Fibroblast of lung (primary cell): ENCODE measurements at regions not wholly inside any gene's neighbourhood (a gene's known extent, or its start where the extent isn't known, plus 50 kb on each side); places are given as distances from the start of the nearest gene placed in this dataset.

Experiments
- DNase-seq, 2 donors: peaks; one replicate each; pipeline versions ENCODE4 v3.0.0 to v3.0.0-alpha.2; 2010; ENCODE audit warnings: low read depth in 2 of 2
- H2AFZ ChIP-seq: 2 replicates; pipeline ENCODE4 v1.5.1; 2012; ENCODE audit warnings: low read length, control low read depth, inconsistent platforms
- H3K27ac ChIP-seq: 2 replicates; pipeline ENCODE4 v1.5.1; 2011; ENCODE audit warnings: low read length, control low read depth; ENCODE audit not compliant: insufficient read depth
- H3K27me3 ChIP-seq: 2 replicates; pipeline ENCODE4 v1.5.1; 2011; ENCODE audit warnings: mild to moderate bottlenecking, low read length; ENCODE audit not compliant: control insufficient read depth, insufficient read depth
- H3K36me3 ChIP-seq: 2 replicates; pipeline ENCODE4 v1.5.1; 2011; ENCODE audit warnings: low read length; ENCODE audit not compliant: control insufficient read depth, insufficient read depth
- H3K4me1 ChIP-seq: 2 replicates; pipeline ENCODE4 v1.5.1; 2011; ENCODE audit warnings: low read length; ENCODE audit not compliant: control insufficient read depth, insufficient read depth; ENCODE audit errors: extremely low read depth
- H3K4me2 ChIP-seq: 2 replicates; pipeline ENCODE4 v1.5.1; 2011; ENCODE audit warnings: low read length, control low read depth; ENCODE audit not compliant: insufficient read depth; ENCODE audit errors: extremely low read depth
- H3K4me3 ChIP-seq, 4 experiments: fragments of 200-600 bp in 1 of 4; sonication (generic) in 1 of 4; replicated peaks in 1 of 4; 2 replicates each; pipeline ENCODE4 v1.5.1; 2011 to 2016; ENCODE audit warnings: low read length in 4 of 4, low read depth in 3 of 4, mild to moderate bottlenecking in 3 of 4, control low read depth in 2 of 4, inconsistent platforms in 1 of 4, mixed read lengths in 1 of 4; ENCODE audit not compliant: insufficient read depth in 1 of 4; ENCODE audit errors: control extremely low read depth in 1 of 4
- H3K79me2 ChIP-seq: 2 replicates; pipeline ENCODE4 v1.5.1; 2012; ENCODE audit warnings: mild to moderate bottlenecking, low read length, inconsistent platforms; ENCODE audit not compliant: control insufficient read depth, insufficient read depth
- H3K9ac ChIP-seq: 2 replicates; pipeline ENCODE4 v1.5.1; 2011; ENCODE audit warnings: mild to moderate bottlenecking, low read length, control low read depth; ENCODE audit not compliant: insufficient read depth
- H3K9me3 ChIP-seq: 2 replicates; pipeline ENCODE4 v1.5.1; 2012; ENCODE audit warnings: low read depth, low read length; ENCODE audit not compliant: control insufficient read depth, insufficient read depth
- H4K20me1 ChIP-seq: 2 replicates; pipeline ENCODE4 v1.5.1; 2011; ENCODE audit warnings: low read length; ENCODE audit not compliant: control insufficient read depth, insufficient read depth; ENCODE audit errors: extremely low read depth
- CTCF ChIP-seq, 2 donors: IDR thresholded peaks in 1 of 2; conservative IDR thresholded peaks in 1 of 2; 1 replicate in 1 of 2; 2 replicates in 1 of 2; pipeline ENCODE4 v1.5.1; 2011 to 2012; ENCODE audit warnings: low read length in 2 of 2, control low read depth in 1 of 2, inconsistent platforms in 1 of 2, low read depth in 1 of 2, mild to moderate bottlenecking in 1 of 2
- EZH2 ChIP-seq: IDR thresholded peaks from 2 replicates; pipeline ENCODE4 v1.5.1; 2012; ENCODE audit warnings: low read length, control low read depth, mild to moderate bottlenecking; ENCODE audit errors: missing control alignments

GRCh38 chr6:170464080-170464479 lies 89.0 kb downstream of the PSMB1 start:
- Histone ChIP-seq H4K20me1 (no peaks in the 10 kb centered on the region), H2AFZ (no peak overlapping the region), H3K4me1 (no peaks in the 10 kb centered on the region), H3K27me3 (no peaks in the 10 kb centered on the region), H3K79me2 (no peaks in the 10 kb centered on the region), H3K36me3 (no peaks in the 10 kb centered on the region), H3K4me3 (no peak overlapping the region), H3K9me3 (no peaks in the 10 kb centered on the region), H3K27ac (no peak overlapping the region), H3K9ac (no peak overlapping the region), H3K4me2 (no peak overlapping the region)
- TF ChIP-seq CTCF (conservative IDR thresholded peaks at IDR 0.05 in 1 of 2, IDR thresholded peaks at IDR 0.05 in 1 of 2; ENCODE audit: low read depth in 1 of 2, low read length in 2 of 2) (no peak), EZH2 (no peak)
- DNase-seq, result no peak

- no peak for DNase-seq
Measured at GRCh38 chr6:170463101-170463721, 89.9 kb downstream of the PSMB1 start.

GRCh38 chr6:170462366-170463020 lies 90.6 kb downstream of the PSMB1 start:
- Histone ChIP-seq H3K27ac (no peak overlapping the region), H3K36me3 (no peaks in the 10 kb centered on the region), H3K4me3 (no peak overlapping the region), H3K9ac (no peak overlapping the region), H3K4me2 (no peak overlapping the region), H3K4me1 (no peaks in the 10 kb centered on the region), H3K9me3 (no peaks in the 10 kb centered on the region), H3K27me3 (no peaks in the 10 kb centered on the region), H4K20me1 (no peaks in the 10 kb centered on the region), H3K79me2 (no peaks in the 10 kb centered on the region), H2AFZ (no peak overlapping the region)
- DNase-seq, result no peak
- TF ChIP-seq CTCF (conservative IDR thresholded peaks at IDR 0.05 in 1 of 2, IDR thresholded peaks at IDR 0.05 in 1 of 2; ENCODE audit: low read depth in 1 of 2, low read length in 2 of 2), result no peak
- TF ChIP-seq EZH2, result no peak

More at GRCh38 chr6:170463101-170463721, 89.9 kb downstream of the PSMB1 start:
- Histone ChIP-seq H3K4me1 (no peaks in the 10 kb centered on the region), H3K9me3 (no peaks in the 10 kb centered on the region), H3K27me3 (no peaks in the 10 kb centered on the region), H3K27ac (no peak overlapping the region), H2AFZ (no peak overlapping the region), H3K4me2 (no peak overlapping the region), H3K4me3 (no peak overlapping the region), H3K9ac (no peak overlapping the region), H3K79me2 (no peaks in the 10 kb centered on the region), H3K36me3 (no peaks in the 10 kb centered on the region), H4K20me1 (no peaks in the 10 kb centered on the region)
- no peak for TF ChIP-seq EZH2
- no peak for TF ChIP-seq CTCF (conservative IDR thresholded peaks at IDR 0.05 in 1 of 2, IDR thresholded peaks at IDR 0.05 in 1 of 2; ENCODE audit: low read depth in 1 of 2, low read length in 2 of 2)
